Umbilical cord (tissue), 1 donor: ENCODE measurements at regions not wholly inside any gene's neighbourhood (a gene's known extent, or its start where the extent isn't known, plus 50 kb on each side); places are given as distances from the start of the nearest gene placed in this dataset.

Source experiments
- DNase-seq: peaks from one replicate; pipeline ENCODE4 v3.0.0-alpha.2; 2015; ENCODE audit warnings: low spot score

DNA sequence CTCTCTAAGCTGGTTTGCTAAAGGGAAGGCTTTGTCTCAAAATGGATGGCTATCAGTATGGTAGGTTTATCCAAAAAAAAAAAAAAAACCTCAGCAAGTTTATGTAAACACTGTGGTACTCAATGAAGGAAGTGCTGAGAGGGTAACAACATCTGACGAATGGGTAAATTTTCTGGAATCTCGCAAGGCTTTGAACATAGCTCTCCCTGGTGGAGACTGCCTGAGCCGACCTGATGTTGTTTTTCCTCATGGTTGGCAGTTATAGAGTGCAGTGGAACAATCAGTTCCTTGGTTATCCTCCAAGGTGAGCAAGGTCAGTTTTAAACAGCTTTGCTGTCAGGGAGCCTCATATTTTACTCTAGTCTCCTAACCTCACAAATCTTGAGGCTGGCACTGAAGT lies 94.6 kb downstream of the ZPLD1 start:
- DNase-seq = no peak

DNA sequence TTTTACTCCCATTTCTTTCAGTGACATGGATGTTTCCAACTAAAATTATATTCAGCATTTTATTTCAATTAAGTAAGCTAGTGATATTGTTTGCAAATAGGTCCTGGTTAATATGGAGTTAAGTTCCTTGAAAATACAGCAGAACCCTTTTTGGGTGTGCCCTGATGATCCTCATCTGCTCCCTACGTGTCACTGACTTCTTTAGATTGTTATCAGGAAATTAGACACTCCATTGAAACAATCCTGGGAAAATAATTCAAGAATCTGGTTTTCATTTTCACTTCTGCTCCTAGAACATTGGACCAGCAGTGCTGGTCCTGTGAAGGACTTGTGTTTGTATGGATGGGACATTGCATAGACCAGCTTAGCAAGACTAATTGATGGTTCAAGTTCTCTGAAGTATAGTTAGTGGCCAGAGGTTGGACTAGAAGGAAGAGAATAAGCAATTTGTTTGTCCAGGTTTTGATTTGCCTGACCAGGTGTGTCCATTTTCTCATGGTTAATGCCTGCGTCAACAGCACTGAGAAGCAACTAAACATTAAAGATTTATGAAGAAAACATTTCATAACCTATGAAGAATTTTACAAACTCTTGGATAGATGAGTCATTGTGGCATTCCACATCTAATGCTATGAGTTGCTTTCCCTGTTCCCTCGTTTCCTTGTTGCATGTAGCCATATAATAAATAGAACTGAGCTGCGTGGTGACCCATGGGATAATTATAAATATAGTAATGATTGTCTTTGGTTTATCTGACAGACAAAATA lies 95.8 kb downstream of the ZPLD1 start:
- no peak for DNase-seq

DNA sequence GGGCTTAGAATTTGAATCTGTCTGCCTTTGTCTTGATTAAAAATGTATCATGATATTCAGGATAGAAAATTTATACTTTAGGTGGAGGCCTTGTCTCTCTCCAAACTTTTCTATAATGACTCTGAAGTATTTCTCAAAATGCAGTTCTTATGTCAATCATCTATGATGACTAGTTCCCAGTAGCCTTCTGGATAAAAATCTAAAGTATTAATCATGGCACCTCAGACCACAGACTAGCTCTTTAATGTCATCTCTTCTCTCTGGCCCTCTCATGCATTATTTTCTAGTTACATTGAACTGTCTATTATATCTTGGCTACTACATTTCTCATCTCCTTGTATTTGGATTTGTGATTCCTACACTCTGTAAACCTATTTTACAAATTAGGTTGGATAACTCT lies 96.9 kb downstream of the ZPLD1 start:
- no peak for DNase-seq

DNA sequence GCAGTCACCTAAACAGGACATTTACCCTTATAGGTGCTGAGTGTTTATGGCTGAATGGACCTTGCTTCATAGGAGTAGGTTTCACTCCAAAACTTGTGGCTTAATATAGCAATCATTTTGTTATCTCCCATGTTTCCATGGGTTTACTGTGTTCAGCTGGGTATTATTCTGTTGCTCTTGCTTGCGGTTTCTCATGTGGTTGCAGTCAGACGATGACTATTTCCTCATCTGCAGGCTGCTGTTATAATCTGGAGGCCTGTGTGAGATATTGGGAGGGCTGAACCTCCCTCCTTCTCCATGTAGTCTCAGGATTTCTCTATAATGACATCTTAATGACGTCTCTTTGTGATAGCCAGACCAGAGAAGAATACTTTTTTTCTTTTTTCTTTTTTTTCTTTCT lies 98.1 kb downstream of the ZPLD1 start:
- no peak for DNase-seq

DNA sequence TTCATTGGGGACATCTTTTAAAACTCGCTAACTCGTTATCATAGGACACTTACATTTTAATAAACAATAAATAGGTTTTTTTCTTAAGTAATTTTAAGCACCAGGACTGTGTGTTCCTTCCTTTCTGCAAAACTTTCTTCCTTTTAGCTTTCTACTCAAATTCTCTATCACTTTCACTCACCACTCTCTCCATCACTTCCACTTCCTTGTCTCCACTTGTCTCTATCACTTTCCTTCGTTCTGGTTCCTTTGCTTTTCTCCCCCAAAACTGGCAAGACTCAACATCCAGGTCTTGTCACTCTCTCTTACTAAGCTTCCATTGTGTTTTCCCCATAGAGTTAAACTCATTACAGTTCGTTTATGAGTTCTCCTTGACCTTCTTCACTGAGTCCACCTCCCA lies 99.0 kb downstream of the ZPLD1 start:
- DNase-seq = no peak

DNA sequence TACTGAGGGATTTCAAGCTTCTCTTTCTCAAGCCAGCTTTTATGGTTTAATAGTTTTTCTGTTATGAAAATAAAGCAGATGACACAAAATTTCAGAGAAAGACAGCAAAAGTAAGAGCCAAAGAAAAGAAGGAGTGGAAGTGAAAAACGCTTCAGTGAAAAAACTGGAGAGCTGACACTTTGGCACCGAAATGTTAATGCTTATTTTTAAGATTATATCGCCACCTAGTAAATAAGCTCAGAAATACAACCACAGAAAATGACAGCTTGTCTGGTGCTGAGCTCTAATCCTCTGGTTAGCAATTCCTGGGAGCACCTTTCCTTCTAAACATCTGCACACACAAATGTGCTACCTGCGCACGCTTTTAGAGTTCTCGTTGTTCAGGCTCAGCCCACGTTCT lies 101.6 kb downstream of the ZPLD1 start:
- DNase-seq = peak; percentile 69

DNA sequence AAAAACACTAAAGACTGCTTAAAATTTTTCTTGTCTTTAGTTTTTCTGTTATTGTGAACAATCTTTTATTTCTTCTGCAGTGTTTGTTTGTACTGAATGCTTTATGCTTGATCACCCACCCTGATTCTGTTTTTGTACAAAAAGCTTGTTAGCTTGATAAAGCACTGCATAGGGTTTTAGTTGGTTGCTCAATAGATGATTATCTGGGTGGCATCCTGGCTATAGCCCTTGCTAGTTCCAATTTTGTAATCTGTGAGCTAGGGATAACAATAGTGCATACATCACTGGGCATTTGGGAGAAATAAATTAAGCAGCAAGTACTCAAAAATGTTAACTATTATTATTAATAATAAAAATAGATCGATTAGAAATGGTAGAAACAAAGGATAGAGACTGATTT lies 102.3 kb downstream of the ZPLD1 start:
- DNase-seq = no peak

DNA sequence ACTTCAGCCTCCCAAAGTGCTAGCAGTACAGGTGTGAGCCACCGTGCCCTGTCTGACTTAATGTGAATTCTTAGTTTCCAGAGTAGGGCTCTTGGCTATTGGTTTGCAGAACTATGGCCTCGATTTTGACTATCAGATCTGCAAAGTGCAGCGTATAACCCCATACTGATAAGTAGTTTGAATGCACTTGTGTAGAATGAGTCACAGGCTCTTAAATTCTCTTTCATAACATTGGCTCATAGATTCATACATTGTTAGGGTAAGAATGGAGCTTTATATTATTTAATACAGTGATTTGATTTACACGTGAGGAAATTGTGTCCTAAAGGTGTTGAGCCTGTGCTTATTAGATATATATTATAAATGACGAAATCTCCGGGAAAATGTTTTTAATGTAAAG lies 109.9 kb downstream of the ZPLD1 start:
- DNase-seq = no peak

DNA sequence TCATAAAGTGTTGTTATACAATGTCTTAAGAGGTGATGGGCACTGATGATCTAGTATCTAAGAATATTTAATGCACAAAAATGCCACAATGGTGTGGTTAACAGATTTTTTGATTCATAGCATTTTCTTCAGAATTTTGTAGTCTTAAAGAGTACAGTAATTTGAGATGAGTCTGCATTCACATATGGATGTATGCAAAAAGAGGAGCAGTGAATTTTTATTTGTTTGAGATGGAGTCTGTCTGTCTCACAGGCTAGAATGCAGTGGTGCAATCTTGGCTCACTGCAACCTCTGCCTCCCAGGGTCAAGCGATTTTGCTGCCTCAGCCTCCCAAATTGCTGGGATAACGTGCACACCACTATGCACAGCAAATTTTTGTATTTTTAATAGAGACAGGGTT lies 110.5 kb downstream of the ZPLD1 start:
- no peak for DNase-seq

DNA sequence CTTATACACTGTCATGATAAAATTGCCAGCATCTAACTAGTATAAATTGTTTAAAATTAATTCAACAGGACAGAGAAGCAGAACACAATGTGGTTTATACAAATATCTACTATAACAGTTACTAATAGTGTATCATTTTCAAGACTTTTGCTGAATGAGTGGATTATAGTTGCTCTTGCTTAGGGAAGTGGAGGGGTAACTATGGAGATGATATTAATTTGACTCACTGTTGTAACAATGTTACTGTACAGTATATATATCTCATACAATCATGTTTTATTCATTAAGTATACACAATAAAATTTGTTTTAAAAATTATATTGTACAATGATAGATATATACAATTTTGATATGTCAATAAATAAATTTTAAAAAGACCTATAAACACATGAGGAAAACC lies 119.1 kb downstream of the ZPLD1 start:
- no peak for DNase-seq

DNA sequence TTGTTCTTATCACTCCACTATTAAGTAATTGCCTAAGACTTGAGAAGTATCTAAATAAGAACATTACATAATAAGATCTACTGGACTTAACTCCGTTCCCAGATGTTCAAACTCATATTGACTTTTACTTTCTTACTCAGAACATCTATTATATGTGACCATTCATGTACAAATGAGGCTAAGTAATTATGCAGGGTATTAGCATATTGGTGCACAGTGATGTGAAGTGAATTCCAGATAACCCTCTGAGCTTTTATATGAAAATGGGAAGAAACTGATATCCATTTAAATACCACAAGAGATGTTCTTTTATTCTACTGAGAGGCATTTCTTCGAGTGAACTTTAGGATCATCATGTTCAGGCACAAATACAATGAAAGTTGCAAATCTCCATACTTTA lies 135.7 kb downstream of the ZPLD1 start:
- DNase-seq = no peak

DNA sequence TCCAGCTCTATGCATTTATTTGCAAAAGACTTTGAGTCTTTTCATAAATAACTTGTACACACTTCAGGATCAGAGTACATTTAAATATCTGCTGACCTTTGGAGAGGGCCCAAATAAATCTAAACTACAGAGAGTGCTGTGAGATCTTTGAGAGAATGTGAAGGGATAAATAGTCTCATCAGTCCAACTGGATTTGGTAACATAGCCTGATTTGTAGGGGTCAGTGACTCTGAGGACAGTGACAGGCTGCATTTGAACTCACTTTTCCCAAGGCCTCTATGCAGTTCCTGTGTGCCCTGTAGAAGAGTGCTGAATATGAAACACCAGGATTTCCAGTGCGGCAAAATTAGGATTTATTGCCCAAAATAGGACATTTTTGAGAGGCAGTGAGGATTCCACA lies 136.2 kb downstream of the ZPLD1 start:
- DNase-seq = no peak

DNA sequence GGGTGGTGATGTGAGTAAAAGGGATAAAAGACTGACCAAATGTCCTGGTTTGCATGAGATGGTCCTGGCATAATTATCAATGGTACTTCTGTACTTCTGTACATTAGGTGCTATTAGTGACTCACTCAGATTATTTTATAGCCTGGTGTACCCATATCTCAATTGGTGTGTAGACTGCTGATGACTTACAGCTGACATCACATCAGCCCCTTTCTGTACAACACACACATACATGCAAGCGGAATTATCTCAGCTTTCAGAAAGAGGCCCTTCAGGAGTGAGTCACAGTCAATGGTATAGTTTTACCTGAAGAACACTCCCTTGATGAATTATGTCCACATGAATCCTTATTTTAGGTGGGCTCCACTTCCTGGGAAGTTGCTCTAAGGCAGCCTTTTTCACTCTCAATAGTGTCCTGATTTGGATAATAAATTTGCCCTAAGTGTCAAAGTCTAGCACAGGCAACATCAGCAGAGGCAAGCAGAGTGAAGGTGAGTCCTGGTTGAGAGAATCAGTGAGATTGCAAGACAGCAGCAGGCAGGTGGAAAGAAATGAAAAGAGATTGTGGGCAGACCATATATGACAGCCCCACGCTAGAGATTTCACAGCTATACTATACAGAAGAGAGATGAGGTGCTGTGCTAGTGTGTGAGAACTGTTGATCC lies 137.0 kb downstream of the ZPLD1 start:
- DNase-seq = no peak

DNA sequence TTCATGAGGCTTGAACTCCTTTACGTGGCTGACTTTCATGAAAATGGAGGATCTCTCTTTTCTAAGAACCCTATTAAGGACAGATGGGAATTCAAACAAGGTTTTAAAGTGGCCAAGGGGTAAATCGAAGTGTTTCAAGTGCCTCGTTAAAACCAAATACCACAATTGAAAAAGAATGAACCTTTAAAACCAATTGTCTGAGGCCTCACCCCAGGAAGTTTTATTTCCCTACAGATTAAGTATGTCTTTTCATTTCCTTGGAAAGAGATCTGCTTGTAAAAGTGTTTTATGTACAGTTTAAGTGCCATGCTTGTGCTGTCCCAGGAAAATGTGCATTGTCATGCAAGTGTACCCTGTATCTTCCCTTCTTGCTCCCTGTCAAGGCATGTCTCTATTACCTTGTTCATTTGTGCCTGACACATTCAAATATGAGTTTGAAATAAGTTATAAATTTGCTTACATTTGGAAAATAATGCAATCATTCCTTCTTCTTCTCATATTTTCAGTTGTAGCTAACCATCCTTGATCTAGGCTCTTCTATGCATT lies 138.7 kb downstream of the ZPLD1 start:
- DNase-seq = no peak

DNA sequence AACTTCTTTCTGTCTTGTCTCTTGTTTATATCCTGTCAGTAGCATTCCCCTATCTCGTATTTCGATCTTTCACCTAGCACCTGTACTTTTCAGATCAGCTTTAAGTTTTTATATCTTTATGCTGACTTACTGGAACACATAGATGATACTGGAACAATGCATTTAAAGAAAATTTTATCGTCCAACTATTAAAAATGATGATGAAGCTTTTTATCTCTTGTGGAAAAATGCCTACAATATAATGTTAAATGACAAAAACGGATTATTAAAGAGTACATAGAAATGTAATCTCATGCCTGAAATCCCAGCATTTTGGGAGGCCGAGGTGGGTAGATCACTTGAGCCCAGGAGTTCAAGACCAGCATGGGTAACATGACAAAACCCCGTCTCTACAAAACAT lies 139.5 kb downstream of the ZPLD1 start:
- no peak for DNase-seq

DNA sequence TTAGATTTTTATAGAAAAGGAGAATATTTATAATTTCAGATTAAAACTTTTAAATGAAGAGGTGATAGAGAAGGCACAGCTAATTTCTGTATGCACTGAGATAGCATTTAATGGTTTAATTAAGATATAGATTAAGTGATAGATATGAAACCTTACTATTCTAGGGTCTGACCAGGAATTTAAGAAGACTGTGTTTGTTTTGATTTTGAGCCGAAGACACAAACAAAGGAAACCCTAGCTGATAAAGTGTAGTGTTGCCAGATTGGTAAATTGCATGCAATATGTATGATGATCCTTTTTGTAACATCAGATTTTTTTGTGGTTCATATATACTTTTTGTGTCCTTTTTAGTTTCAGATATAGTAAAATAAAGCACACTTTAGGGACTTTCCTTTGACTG lies 141.8 kb downstream of the ZPLD1 start:
- DNase-seq = no peak

DNA sequence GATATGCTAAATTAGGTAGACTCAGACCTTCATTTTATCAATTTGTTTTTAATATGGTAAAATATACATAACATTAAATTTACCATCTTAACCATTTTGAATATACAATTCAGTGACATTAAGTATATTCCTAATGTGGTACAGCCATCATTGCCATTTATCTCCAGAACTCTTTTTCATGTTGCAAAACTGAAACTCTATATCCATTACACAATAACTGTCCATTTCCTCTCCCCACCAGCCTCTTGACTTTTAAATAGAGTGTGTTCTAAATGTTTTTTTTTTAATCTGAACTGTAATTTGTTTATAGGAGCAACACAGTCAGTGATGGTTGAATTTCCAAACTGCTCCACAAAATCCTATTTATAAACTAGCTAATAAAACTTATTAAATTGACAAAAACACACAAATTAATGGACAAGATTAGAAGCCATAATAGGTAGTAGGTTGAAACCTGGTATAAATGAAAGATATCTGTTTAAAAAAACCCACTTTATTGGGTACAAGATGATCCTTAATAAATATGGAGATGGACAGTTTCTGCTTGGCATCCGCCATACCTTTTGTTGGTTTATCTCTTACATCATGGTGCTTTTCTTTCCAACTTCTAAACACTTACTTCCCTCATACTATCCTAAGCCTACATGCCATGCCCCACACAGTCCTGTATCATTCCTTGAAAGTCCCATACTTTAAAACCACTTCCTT lies 142.4 kb downstream of the ZPLD1 start:
- DNase-seq = no peak

DNA sequence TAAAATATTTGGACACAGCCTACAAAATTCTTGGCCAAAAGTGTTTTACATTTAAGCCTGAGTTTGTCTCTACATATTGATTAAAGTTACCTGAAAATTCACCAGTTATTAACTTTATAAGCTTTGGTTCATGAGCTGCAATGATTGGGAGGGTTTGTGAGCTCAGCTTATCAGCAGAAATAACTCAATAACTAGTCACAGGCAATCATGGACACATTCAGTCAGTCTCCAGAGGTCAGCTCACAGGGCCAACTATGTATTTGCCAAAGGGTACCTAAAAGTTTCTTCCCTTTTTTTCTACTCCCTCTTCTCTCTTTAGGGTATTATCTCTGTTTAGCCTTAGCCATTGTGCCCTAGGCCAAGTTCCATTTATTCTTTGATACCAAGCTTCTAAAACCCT lies 145.9 kb downstream of the ZPLD1 start:
- no peak for DNase-seq

DNA sequence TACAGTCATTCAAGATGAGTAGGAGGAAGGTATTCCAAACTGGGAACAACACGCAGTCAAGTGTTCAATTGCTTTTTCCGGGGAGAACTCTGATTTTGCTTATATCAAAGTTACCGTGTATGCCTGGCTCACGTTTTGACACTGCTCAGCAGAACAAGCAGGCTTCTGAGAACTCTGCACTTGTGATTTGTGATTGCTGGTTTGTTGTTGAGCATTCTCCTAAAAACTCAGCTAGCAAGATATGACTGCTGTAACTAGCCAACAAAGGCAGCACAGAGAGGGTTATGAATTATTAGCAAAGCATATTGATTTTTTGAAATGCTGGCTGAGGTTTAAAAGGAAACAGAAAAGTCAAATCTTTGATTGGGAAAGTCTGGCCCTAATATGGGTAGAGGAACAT lies 151.7 kb downstream of the ZPLD1 start:
- DNase-seq = no peak

DNA sequence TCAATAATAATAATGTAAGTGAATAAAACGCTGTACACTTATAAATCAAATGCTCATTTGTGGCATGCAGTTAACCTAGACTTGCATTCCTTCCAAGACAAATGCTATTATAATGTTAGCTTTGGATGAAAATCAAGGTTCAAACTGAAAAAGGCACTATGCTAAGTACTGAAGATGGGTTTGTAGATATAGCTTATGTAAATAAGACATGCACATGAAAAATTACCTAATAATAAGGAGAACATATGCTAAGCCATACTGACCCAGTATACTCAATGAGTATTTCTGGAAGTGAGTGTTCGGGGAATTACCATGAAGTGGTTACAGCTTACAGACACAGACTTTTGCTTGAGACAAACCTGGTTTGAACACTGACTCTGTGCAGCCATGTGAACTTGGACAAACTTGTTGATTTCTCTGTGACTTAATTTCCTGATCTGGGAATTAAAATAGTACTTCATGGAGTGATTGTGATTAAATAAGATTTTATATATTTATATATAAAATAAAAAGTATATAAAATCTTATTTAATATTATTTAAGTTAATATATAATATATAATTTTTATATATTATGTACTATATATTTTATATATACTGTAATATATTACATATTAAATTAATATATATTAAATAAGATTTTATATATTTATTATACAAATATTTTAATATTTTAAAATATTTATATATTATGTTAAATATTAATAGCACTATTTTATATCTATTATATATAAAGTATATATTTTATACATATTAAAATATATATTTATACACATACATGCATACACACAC lies 159.2 kb downstream of the ZPLD1 start:
- DNase-seq = no peak

DNA sequence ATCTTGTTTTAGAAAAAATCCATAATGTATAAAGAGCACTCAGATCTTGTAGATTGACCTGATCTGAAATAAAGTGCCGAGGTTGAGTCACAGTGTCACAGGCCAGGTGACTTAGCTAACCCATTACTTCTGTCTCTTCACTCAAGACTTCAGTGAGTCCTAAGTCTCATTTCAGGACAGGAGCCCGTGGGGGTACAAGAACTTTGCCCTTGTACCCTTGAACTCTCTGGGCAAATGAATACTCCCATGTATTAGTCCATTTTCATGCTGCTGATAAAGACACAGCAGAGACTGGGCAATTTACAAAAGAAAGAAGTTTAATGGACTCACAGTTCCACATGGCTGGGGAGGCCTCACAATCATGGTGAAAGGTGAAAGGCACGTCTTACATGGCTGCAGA lies 160.2 kb downstream of the ZPLD1 start:
- DNase-seq = no peak
